Loucy (cell line): ENCODE measurements at regions not wholly inside any gene's neighbourhood (a gene's known extent, or its start where the extent isn't known, plus 50 kb on each side); places are given as distances from the start of the nearest gene placed in this dataset.
A peak's percentile ranks its signal among the peaks of the same experiment; 100 is the strongest.

Experiments used
- H2AFZ ChIP-seq: fragments of 200-600 bp; sonication (generic); 2 replicates; pipeline ENCODE4 v1.6.0; 2016; ENCODE audit warnings: antibody characterized with exemption, mild to moderate bottlenecking, low read length, moderate library complexity
- H3F3A ChIP-seq: fragments of 200-600 bp; 2 replicates; pipeline ENCODE4 v1.6.0; 2016; ENCODE audit warnings: antibody characterized with exemption, low read depth, mild to moderate bottlenecking
- H3K27me3 ChIP-seq: fragments of 200-600 bp; sonication (generic); 2 replicates; pipeline ENCODE4 v1.6.1; 2014; ENCODE audit warnings: low read length, mild to moderate bottlenecking; ENCODE audit not compliant: insufficient read depth, poor library complexity, severe bottlenecking
- H3K36me3 ChIP-seq: fragments of 200-600 bp; sonication (generic); 2 replicates; pipeline ENCODE4 v1.6.1; 2016; ENCODE audit warnings: low read length; ENCODE audit not compliant: insufficient read depth
- H3K4me1 ChIP-seq: fragments of 200-600 bp; sonication (generic); 2 replicates; pipeline ENCODE4 v1.5.1; 2014; ENCODE audit warnings: low read length, mild to moderate bottlenecking; ENCODE audit not compliant: insufficient read depth, poor library complexity, severe bottlenecking
- H3K4me2 ChIP-seq: fragments of 200-600 bp; sonication (generic); 2 replicates; pipeline ENCODE4 v1.6.0; 2014; ENCODE audit warnings: antibody characterized with exemption, low read length, low read depth, mild to moderate bottlenecking; ENCODE audit not compliant: poor library complexity, severe bottlenecking
- H3K4me3 ChIP-seq: fragments of 200-600 bp; sonication (generic); 2 replicates; pipeline ENCODE4 v1.5.1; 2014; ENCODE audit warnings: low read length, mild to moderate bottlenecking, mixed read lengths; ENCODE audit not compliant: poor library complexity, severe bottlenecking
- H3K79me2 ChIP-seq: fragments of 200-600 bp; sonication (generic); 2 replicates; pipeline ENCODE4 v1.6.1; 2014; ENCODE audit warnings: low read length; ENCODE audit not compliant: insufficient read depth
- H3K9ac ChIP-seq: fragments of 200-600 bp; sonication (generic); 2 replicates; pipeline ENCODE4 v1.6.0; 2014; ENCODE audit warnings: mild to moderate bottlenecking, low read depth, low read length, moderate library complexity; ENCODE audit not compliant: poor library complexity, severe bottlenecking
- H3K9me2 ChIP-seq: fragments of 200-600 bp; sonication (generic); replicated peaks from 2 replicates; pipeline ENCODE4 v1.6.1; 2016; ENCODE audit warnings: low read depth, low read length, mixed read lengths
- H3K9me3 ChIP-seq: fragments of 200-600 bp; sonication (generic); 2 replicates; pipeline ENCODE4 v1.6.1; 2014; ENCODE audit warnings: mild to moderate bottlenecking, antibody characterized with exemption, low read length, low read depth; ENCODE audit not compliant: insufficient read depth
- H4K20me1 ChIP-seq: fragments of 200-600 bp; sonication (generic); 2 replicates; pipeline ENCODE4 v1.6.0; 2014; ENCODE audit warnings: antibody characterized with exemption, low read length, mild to moderate bottlenecking; ENCODE audit not compliant: insufficient read depth, poor library complexity, severe bottlenecking
- CTCF ChIP-seq: fragments of 200-600 bp; sonication (generic); conservative IDR thresholded peaks from 2 replicates; pipeline ENCODE4 v1.5.1; 2014; ENCODE audit warnings: mild to moderate bottlenecking, antibody characterized with exemption, low read length
- EZH2phosphoT487 ChIP-seq: fragments of 200-600 bp; IDR thresholded peaks from 2 replicates; pipeline ENCODE4 v1.6.1; 2018; ENCODE audit warnings: antibody characterized with exemption, mild to moderate bottlenecking, moderate library complexity, borderline replicate concordance

- no peak overlapping the region for H3K4me3 ChIP-seq
- no peaks in the 10 kb centered on the region for H3K27me3 ChIP-seq
- no peaks in the 10 kb centered on the region for H3K36me3 ChIP-seq
- peak overlapping the region; percentile 37; the same call in 1 of the 2 replicates for H2AFZ ChIP-seq
- peaks cover 13% of the 10 kb centered on the region for H3K4me1 ChIP-seq
- H3F3A ChIP-seq = no peaks in the 10 kb centered on the region
- no peaks in the 10 kb centered on the region for H3K9me3 ChIP-seq
- no peaks in the 10 kb centered on the region for H4K20me1 ChIP-seq
- H3K9ac ChIP-seq = peak overlapping the region; percentile 2
- TF ChIP-seq EZH2phosphoT487 (no peak), CTCF (no peak)
- H3K4me2 ChIP-seq = no peak overlapping the region
- no peaks in the 10 kb centered on the region for H3K79me2 ChIP-seq
- no peaks in the 10 kb centered on the region for H3K9me2 ChIP-seq
Measured at GRCh38 chr3:186476541-186476940, 67.6 kb downstream of the CRYGS start.

- H3K4me2 ChIP-seq = no peak overlapping the region
- H3K9me3 ChIP-seq = no peaks in the 10 kb centered on the region
- peaks cover 9% of the 10 kb centered on the region for H3K4me1 ChIP-seq
- H3K4me3 ChIP-seq = no peak overlapping the region
- no peaks in the 10 kb centered on the region for H3K79me2 ChIP-seq
- no peak for TF ChIP-seq EZH2phosphoT487
- no peaks in the 10 kb centered on the region for H3F3A ChIP-seq
- H2AFZ ChIP-seq = no peak overlapping the region; the same call in 1 of the 2 replicates
- H3K36me3 ChIP-seq = no peaks in the 10 kb centered on the region
- H3K27me3 ChIP-seq = no peaks in the 10 kb centered on the region
- H4K20me1 ChIP-seq = no peaks in the 10 kb centered on the region
- H3K9me2 ChIP-seq = no peaks in the 10 kb centered on the region
- H3K9ac ChIP-seq = peak overlapping the region; percentile 2
Measured at GRCh38 chr3:186476044-186476468, 68.1 kb downstream of the CRYGS start.

GRCh38 chr3:186473166-186473565 is 71.0 kb downstream of the CRYGS start:
- Histone ChIP-seq H3K27me3 (no peaks in the 10 kb centered on the region), H3K4me3 (no peak overlapping the region)

More at GRCh38 chr3:186473166-186473565, 71.0 kb downstream of the CRYGS start:
- Histone ChIP-seq H3K4me2 (no peak overlapping the region), H3K4me1 (peaks cover 5% of the 10 kb centered on the region), H4K20me1 (no peaks in the 10 kb centered on the region), H3K9me3 (no peaks in the 10 kb centered on the region), H3F3A (no peaks in the 10 kb centered on the region), H3K36me3 (no peaks in the 10 kb centered on the region), H3K9ac (no peak overlapping the region), H3K9me2 (no peaks in the 10 kb centered on the region), H3K79me2 (no peaks in the 10 kb centered on the region), H2AFZ (no peak overlapping the region)
- no peak for TF ChIP-seq CTCF
- TF ChIP-seq EZH2phosphoT487 = no peak
